GM18508 (cell line): ENCODE measurements at regions not wholly inside any gene's neighbourhood (a gene's known extent, or its start where the extent isn't known, plus 50 kb on each side); places are given as distances from the start of the nearest gene placed in this dataset.
"Not testable (repeated sequence)": the region's sequence is repeated elsewhere in the genome, so short reads cannot be mapped to it uniquely, and the experiment has no call there.

Source experiments
- ATAC-seq: cut with Tn5 transposase; IDR thresholded peaks from one replicate; pipeline ENCODE4 v1.9.1; 2021; ENCODE audit warnings: moderate number of reproducible peaks; ENCODE audit not compliant: insufficient read depth, unreplicated experiment

DNA sequence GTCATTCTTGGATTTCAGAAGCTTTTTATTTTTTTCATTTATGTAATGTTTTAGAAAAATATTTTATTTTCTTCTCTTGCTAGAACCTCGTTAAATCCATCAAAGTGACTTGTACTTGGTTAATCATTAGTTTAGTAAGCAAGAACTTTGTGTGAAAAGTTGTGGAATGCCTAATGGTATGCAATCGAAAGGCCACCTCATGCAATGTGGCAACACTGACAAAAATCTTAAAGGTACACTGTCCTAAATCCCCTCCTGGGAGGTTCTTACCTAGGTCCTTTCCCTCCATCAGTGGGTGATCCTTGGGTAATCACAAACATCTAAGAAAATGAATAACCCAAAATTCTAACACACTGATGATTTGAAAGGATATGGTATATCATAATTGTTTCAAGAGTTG, 304.2 kb downstream of the DNAH5 start:
- ATAC-seq = no peak

DNA sequence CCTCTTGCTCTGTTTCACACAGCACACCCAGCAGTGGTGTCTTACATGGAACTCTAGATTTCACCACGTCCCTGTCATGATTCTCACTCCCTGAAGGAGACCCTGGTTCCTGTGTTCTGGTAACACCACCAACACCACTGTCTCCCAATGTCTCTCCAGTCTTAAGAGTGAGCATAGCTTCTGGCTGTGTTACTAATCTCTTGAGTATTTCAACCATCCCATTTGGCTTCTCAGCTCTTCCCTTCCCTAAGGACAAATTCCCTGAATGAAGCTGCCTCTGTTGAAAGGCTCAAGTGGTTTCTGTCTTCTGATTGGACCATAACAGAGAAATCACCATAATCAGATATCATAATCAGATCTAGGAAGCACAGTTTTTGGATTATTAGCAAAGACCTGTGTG, 311.8 kb downstream of the DNAH5 start:
- ATAC-seq = no peak

DNA sequence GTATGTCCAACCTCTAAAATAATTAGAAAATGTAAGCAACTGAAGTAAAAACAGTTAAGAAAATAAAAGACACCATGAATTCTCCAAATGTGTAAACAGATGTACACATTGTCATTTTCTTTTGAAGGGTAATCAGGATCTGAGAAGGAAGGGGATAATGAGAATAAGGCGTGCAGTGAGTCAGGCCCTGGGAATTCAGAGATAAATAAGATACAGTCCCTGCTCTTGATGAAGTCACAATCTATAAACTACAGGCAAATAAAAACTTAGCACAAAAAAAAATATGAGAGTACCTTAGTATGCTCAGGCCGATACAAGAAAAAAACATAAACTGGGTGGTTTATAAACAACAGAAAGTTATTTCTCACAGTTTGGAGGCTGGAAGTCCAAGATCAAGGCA, 315.3 kb downstream of the DNAH5 start:
- no peak for ATAC-seq

DNA sequence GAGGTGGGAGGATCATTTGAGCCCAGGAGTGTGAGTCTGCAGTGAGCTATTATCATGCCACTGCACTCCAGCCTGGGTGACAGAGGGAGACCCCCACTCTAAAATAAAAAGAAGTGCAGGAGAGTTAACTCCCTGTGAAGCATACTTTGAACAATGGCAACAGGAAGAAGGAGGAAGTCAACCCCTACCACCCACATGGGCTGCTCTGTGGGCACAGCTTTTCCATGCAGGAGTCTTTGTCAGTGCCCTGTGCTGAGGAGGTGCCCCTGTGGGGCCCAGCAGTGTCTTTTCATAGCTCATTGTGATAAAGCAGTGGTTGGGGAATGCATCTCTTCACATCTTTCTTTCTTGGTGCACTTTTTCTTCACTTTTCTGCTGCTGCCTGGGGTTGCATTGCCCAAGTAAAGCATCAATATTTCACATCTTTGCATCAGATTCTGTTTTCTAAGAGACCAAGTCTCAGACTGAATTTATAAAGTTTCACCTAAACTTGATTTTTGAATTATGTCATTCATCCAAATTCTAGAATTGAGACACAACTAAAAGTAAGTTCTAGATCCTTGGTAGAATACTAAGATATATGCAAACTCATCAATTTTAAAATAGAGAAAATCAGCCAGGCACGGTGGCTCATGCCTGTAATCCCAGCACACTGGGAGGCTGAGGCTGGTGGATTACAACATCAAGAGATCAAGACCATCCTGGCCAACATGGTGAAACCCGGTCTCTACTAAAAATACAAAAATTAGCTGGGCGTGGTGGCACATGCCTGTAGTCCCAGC, 316.6 kb downstream of the DNAH5 start:
- no peak for ATAC-seq

DNA sequence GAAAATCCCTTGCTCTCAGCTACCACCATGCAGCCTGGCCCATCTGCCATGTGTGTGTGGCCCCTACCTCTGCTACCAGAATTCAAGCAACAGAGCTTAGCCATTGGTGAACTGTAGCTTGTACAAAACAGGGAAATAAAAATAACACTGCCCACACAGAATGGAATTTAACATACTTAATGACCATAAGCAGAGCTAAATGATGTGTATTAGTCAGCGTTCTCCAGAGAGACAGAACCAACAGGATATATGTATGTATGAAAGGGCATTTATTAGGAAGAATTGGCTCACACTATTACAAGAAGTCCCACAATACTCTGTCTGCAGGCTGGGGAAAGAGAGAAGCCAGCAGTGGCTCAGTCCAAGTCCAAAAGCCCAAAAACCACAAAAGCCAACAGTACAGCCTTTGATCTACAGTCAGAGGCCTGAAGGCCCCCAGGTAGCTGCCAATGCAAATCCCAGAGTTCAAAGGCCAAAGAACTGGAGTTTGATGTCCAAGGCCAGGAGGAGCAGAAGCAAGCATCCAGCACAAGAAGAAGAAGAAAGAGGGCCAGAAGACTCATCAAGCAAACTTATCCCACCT, 318.8 kb downstream of the DNAH5 start:
- ATAC-seq = no peak

DNA sequence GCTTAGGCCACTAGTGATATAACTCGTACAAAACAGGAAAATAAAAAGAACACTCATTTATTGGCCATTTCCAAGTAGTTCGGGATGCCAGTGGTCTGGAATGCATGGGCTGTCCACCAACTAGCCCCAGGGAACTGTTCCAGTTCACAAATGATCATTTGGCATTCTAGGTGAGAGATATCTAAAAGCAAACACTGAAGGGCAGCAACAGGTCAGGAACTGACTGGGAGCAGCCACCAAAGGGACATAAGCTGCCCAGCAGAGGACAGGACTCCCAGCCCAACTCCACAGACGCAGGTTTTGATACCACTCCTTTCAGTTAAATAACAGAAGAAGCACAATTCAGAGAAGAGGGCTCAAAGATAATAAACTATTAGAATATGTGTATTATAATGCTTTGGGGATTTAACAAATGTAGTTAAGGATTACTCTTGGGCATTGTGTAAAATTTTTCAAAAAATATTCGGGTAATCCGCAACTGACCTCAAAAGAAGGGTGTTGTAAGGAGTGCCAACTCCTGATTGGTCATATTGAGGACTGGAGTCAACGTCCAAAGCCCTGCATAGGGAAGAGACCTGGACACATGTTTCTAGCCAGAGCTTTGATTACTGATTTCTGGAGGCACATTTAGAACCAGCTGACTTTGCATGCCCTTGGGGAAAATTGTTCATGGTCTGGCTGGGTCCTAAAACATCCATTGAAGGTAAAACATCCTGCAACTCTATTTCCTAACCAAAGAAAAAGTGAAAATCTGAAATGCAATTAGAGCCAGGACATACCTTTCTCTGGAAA, 320.0 kb downstream of the DNAH5 start:
- no peak for ATAC-seq

DNA sequence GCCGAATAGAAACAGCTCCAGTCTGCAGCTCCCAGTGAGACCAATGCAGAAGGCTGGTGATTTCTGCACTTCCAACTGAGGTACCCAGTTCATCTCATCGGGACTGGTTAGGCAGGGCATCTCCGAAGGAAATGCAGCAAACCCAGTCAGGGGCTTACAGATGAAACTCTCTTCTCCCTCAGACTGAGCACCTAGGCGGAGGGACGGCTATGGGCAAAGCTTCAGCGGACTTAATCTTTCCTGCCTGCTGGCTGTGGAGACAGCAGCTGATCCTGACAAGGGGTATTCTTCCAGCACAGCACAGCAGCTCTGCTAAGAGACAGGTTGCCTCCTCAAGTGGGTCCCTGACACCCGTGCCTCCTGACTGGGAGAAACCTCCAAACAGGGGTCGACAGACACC, 330.9 kb downstream of the DNAH5 start:
- no peak for ATAC-seq

DNA sequence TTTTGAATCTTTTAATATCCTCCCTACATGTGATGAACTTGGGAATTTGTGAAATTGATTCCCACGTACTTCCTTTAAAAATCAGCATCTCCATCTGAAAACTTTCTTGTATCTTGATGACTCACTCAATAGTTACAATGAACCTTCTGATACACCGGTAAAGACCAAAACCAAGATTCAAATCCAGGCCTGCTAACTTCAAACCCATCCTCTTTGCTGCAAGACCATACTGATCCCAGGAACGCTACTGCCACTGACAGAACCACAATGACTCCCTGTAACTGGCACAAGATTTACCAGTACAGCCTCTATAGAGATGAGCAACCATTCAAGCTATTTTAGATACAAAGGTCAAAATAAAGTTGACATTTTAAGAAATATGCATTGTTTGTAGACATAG, 332.9 kb downstream of the DNAH5 start:
- no peak for ATAC-seq

DNA sequence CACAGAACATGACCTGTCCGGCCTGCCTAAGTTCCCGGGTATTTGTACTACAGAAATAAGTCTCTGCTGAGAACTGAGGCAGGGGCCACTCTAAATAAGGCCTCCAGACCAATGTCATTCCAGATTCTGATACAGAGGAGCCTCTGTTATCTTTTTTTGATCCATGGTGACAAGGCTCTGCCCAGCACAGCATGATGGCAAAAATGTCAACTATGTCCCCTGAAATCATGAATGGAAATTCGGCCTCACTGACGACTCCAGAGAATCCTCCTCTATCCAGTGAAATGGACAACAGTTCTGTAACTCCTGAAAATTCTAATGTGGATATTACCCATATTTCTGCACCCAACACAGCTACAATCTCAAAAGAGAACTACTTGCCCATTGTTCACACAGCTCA, 335.0 kb downstream of the DNAH5 start:
- ATAC-seq = no peak

DNA sequence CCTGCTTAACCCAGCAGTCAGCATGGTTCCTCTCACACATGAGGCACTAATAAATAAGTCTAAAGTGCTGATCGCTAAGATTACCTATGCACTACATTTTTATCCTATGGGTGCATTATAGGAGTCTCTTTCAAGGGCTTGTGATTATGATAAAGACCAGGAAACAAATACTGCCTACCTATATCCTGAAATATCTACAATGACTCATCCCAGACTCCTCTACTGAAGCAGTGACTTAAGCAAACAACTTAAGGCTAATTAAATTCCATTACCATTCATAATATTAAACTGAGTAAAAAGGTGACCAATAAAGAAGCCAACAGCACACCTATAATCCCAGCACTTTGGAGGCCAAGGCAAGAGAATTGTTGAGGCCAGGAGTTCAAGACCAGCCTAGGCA, 338.4 kb downstream of the DNAH5 start:
- no peak for ATAC-seq

DNA sequence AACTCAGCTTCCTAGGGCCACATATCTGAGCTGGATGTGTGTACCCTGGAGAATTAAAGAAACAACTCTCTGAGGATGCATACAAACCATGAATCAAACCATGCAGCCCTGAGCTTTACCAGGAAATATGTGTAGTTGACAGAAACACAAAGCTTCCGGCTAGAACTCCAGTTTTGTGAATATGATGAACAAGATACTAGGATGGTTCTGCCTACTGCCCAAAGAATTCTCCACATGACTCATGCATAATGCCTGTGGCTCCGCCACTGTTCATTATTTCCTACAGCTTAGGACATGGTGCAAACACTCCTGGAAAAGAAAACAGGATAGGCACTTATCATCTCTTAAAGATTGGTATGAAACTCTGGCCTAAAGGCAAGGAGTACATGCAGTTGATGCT, 343.4 kb downstream of the DNAH5 start:
- no peak for ATAC-seq

DNA sequence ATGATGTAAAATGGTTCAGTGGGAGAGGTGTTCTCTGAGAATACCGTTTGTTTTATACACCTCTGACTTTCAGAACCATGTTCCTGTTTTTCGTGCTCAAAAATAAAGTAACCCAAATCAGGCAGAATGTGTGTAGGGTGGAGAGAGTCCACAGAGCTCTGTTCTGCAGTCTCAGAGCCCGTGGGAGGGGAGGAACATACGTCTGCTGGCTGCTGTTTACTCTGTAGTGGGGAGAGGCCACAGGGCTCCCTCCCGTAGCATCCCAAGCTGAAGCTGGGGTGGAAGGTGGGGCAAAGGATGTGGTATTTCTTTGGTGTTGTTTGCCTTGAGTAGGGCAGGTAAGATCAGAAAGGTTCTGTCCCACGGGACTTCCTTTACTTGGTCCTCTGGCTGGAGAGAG, 348.5 kb downstream of the DNAH5 start:
- no peak for ATAC-seq

DNA sequence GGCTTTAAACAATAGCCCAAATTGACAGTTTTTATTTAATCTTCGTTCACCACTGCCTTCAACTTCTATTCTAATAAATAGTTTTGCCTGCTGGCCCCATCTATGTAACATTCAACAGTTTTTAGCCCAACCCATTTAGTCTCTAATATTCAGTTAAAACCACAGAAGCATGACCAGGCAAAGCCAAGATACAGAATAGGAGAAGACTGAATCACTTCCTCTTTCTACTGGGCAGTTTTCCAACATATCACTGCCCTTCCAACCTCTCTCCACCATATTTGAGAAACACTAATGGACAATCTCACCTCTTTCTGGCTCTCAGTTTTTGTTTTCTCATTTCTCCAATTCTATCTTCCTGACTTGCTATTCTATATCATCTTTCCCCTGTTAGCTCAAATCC, 352.9 kb downstream of the DNAH5 start:
- no peak for ATAC-seq

DNA sequence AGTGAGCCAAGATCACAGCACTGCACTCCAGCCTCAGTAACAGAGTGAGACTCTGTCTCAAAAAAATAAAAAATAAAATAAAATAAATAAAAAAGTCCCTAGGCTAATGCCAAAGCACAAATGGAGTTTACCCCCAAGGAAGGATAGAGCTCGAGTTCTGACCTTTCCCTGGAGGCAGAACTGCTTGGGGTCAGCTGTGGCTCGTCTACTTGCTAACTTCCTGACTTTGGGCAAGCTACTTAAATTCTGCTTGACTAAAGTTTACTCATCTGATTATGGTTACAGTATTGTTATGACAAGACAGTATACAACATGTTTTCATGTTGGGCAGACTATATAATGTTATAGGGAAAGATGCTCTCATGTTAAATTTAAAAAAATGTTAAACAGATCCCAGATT, 359.2 kb downstream of the DNAH5 start:
- no peak for ATAC-seq

DNA sequence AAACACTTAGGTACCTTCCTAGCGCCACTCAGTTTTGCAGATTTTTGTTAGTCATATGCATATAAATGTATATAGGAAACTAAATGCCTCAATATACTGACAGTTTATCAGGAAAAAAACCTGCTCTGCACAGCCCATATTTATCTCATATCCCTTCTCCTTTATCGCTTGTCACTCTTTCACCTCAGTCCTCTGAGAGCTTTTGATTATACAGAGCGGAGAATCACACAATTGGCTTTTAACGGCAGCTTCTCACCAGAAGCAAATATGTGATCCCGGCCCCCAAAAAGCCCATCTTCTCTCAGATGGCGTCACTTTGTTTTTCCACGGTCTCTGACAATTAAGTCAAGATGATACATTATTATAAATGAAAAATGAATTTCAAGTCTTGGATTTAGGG, 362.6 kb downstream of the DNAH5 start:
- ATAC-seq = no peak

DNA sequence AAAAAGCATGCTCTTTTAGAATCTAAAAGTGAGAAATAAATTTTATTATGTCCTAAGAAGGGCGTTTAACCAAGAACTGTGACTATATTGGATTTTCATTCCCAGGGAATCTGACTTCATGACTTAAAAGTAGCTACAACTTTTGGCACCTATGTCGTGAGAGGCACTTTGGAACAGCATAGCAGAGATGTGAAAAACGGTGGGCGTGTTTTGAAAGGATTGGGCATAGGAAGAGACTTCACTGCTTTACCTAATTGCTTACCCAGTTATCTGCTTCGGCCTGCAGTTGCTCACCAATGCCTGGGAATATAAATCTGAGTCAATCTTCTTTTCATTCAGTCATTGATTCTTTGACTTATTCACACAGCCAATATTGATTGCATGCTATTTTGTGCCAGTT, 363.4 kb downstream of the DNAH5 start:
- ATAC-seq = no peak

DNA sequence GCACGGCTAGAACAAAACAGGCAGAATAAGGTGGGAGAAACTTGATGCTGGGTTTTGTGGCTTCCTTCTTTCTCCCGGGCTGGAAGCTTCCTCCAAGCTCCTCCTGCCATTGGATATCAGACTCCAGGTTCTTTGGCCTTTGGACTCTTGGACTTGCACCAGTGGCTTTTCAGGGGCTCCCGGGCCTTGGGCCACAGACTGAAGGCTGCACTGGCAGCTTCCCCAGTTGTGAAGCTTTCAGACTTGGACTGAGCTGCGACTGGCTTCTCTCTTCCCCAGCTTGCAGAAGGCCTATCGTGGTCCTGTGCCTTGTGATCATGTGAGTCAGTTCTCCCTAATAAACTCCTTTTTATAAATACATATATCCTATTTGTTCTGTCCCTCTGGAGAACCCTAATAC, 364.4 kb downstream of the DNAH5 start:
- no peak for ATAC-seq

DNA sequence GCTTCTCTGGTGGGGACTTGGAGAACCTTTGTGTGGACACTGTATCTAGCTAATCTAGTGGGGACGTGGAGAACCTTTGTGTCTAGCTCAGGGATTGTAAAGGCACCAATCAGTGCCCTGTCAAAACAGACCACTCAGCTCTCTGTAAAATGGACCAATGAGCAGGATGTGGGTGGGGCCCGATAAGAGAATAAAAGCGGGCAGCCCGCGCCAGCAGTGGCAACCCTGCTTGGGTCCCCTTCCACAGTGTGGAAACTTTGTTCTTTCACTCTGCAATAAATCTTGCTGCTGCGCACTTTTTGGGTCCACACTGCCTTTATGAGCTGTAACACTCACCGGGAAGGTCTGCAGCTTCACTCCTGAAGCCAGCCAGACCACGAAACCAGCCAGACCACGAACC, 365.4 kb downstream of the DNAH5 start:
- ATAC-seq = not testable (repeated sequence)

DNA sequence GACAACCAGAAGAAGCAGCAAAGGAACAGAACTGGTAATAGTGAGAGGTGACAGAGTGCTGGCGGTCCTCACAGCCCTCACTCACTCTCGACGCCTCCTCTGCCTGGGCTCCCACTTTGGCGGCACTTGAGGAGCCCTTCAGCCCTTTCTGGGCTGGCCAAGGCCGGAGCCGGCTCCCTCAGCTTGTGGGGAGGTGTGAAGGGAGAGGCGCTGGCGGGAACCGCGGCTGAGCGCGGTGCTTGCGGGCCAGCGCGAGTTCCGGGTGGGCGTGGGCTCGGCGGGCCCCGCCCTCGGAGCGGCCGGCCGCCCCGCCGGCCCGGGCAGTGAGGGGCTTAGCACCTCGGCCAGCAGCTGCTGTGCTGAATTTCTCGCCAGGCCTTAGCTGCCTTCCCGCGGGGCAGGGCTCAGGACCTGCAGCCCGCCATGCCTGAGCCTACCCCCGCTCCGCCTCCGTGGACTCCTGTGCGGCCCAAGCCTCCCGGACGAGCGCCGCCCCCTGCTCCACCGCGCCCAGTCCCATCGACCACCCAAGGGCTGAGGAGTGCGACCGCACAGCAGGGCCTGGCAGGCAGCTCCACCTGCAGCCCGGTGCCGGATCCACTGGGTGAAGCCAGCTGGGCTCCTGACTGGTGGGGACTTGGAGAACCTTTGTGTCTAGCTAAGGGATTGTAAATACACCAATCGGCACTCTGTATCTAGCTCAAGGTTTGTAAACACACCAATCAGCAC, 366.0 kb downstream of the DNAH5 start:
- ATAC-seq = not testable (repeated sequence)

DNA sequence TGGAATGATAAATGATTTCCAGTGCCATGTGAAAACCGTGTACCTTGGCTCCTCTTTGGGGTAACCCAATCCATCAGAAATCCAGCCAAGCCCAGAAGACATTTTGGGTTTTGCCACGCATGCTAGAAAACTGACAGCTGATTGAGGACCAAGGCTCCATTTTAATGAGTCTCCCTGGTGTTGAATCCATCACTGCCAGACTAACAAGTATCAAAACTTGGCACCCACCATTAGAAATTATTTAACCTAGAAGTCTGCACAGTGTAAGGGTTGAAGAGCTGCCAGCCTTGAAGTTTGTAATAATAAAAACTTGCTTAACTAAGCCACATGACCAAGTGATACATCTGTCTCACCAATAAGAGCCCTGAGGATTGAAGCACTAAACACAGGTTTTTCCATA, 369.9 kb downstream of the DNAH5 start:
- no peak for ATAC-seq

DNA sequence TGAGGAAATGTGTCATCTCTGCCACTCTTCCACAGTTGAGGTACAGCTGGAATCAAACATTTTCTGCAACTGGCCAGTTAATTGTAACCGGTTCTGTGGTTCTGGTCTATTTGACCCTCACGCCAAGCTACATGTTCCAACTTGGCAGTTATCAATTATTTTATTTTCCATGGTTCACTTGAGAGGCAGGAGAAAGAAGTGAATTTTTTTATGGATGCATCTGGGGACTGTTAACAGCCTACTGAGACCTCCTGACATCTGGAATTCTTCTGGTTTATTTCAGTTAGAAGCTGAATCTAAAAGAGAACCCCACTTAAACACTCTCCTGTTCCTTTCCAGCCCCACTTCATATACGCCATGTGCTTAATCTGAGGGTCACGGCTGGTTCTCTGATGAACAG, 372.3 kb downstream of the DNAH5 start:
- ATAC-seq = no peak
